HCT116 (cell line): ENCODE measurements at regions not wholly inside any gene's neighbourhood (a gene's known extent, or its start where the extent isn't known, plus 50 kb on each side); places are given as distances from the start of the nearest gene placed in this dataset.

Experiments
- ATAC-seq: fragments of 200-7000 bp; cut with Tn5 transposase; 2 replicates; pipeline ENCODE4 v1.9.1; 2020; ENCODE audit warnings: mild to moderate bottlenecking, moderate library complexity
- BruUV-seq: library from RNA; stranded (reverse); fragments of 400-500 nt; replicated peaks from 2 replicates; lab custom pipeline; 2021; lab: Mats Ljungman, UMichigan
- CTCF ChIA-PET: fragments of 300-600 bp; sonication (Branson Sonifier 250); formaldehyde crosslinking; loops from one replicate; lab custom pipeline; 2021; ENCODE audit warnings: antibody characterized with exemption; lab: Charles Lee
- POLR2A ChIA-PET: fragments of 300-600, 350-600 bp; sonication (Branson Sonifier 250); formaldehyde crosslinking; loops from one replicate; lab custom pipeline; 2021; ENCODE audit warnings: antibody characterized with exemption; lab: Charles Lee
- RAD21 ChIA-PET, 2 experiments: fragments of 300-600 bp; sonication (Branson Sonifier 250); formaldehyde crosslinking; loops; one replicate each; lab custom pipeline; 2023; ENCODE audit warnings: low total read pairs in 2 of 2; ENCODE audit not compliant: uncharacterized antibody in 2 of 2, unreplicated experiment in 2 of 2, low non-redundant PET in 1 of 2; lab: Charles Lee
- DNase-seq: peaks from one replicate; pipeline ENCODE4 v3.0.0-alpha.2; 2010; ENCODE audit warnings: low read depth, low spot score
- H2AFZ ChIP-seq: fragments of 200-600 bp; shearing (Covaris generic), sonication (generic); 2 replicates; pipeline ENCODE4 v1.6.1; 2017; ENCODE audit warnings: low read depth, mixed run types, mixed read lengths, antibody characterized with exemption, low read length; ENCODE audit not compliant: poor library complexity, severe bottlenecking
- H3K27ac ChIP-seq: 2 replicates; pipeline ENCODE4 v1.5.1; 2012; ENCODE audit warnings: low read depth, low read length
- H3K27me3 ChIP-seq: fragments of 200-600 bp; sonication (generic); 2 replicates; pipeline ENCODE4 v1.6.1; 2016; ENCODE audit warnings: mixed run types, low read length, mixed read lengths; ENCODE audit not compliant: insufficient read depth
- H3K36me3 ChIP-seq, 2 experiments: fragments of 200-500 bp in 1 of 2; fragments of 200-600 bp in 1 of 2; sonication (Bioruptor generic) in 1 of 2; sonication (generic) in 1 of 2; 2 replicates each; pipeline versions ENCODE4 v1.5.1 to v1.6.1; 2014 to 2016; ENCODE audit warnings: low read length in 2 of 2, inconsistent platforms in 1 of 2, mixed read lengths in 1 of 2, mixed run types in 1 of 2; ENCODE audit not compliant: insufficient read depth in 2 of 2, control insufficient read depth in 1 of 2
- H3K4me1 ChIP-seq, 2 experiments: fragments of 200-600 bp in 1 of 2; sonication (generic) in 1 of 2; 2 replicates each; pipeline versions ENCODE4 v1.5.1 to v1.6.1; 2012 to 2017; ENCODE audit warnings: low read length in 2 of 2, inconsistent platforms in 1 of 2, mild to moderate bottlenecking in 1 of 2, mixed read lengths in 1 of 2, mixed run types in 1 of 2, moderate library complexity in 1 of 2; ENCODE audit not compliant: insufficient read depth in 2 of 2, control insufficient read depth in 1 of 2
- H3K4me2 ChIP-seq: fragments of 200-600 bp; sonication (generic); 2 replicates; pipeline ENCODE4 v1.6.1; 2017; ENCODE audit warnings: mixed run types, low read length, mixed read lengths
- H3K4me3 ChIP-seq, 2 experiments: fragments of 200-600 bp in 1 of 2; sonication (generic) in 1 of 2; replicated peaks in 1 of 2; 2 replicates each; pipeline ENCODE4 v1.5.1; 2011 to 2016; ENCODE audit warnings: low read length in 2 of 2, control low read depth in 1 of 2, low read depth in 1 of 2, mild to moderate bottlenecking in 1 of 2, mixed read lengths in 1 of 2, mixed run types in 1 of 2
- H3K79me2 ChIP-seq: fragments of 200-600 bp; sonication (generic); 2 replicates; pipeline ENCODE4 v1.6.1; 2017; ENCODE audit warnings: mild to moderate bottlenecking, mixed run types, low read length, moderate library complexity, mixed read lengths; ENCODE audit not compliant: insufficient read depth
- H3K9ac ChIP-seq: fragments of 200-600 bp; sonication (generic); 2 replicates; pipeline ENCODE4 v1.6.1; 2016; ENCODE audit warnings: low read length, mixed read lengths
- H3K9me2 ChIP-seq: fragments of 200-600 bp; sonication (generic), shearing (Covaris generic); 2 replicates; pipeline ENCODE4 v1.6.1; 2017; ENCODE audit warnings: mixed run types, mild to moderate bottlenecking, moderate library complexity; ENCODE audit not compliant: insufficient read depth
- H3K9me3 ChIP-seq, 2 experiments: fragments of 200-500 bp in 1 of 2; fragments of 200-600 bp in 1 of 2; sonication (Bioruptor generic) in 1 of 2; sonication (generic) in 1 of 2; 2 replicates each; pipeline ENCODE4 v1.6.1; 2014 to 2017; ENCODE audit warnings: low read length in 2 of 2, mixed read lengths in 2 of 2, inconsistent platforms in 1 of 2, low read depth in 1 of 2, mild to moderate bottlenecking in 1 of 2, mixed run types in 1 of 2, moderate library complexity in 1 of 2; ENCODE audit not compliant: control insufficient read depth in 1 of 2, insufficient read depth in 1 of 2
- H4K20me1 ChIP-seq: fragments of 200-600 bp; sonication (generic), shearing (Covaris generic); 2 replicates; pipeline ENCODE4 v1.6.1; 2017; ENCODE audit warnings: mixed run types, mild to moderate bottlenecking, moderate library complexity; ENCODE audit not compliant: insufficient read depth
- ATF3 ChIP-seq: IDR thresholded peaks from 2 replicates; pipeline ENCODE4 v1.6.1; 2012
- CBX3 ChIP-seq: IDR thresholded peaks from 2 replicates; pipeline ENCODE4 v1.6.1; 2012; ENCODE audit warnings: low read depth
- CTCF ChIP-seq, 3 experiments: fragments of 200-600 bp in 1 of 3; sonication (generic) in 1 of 3; IDR thresholded peaks in 2 of 3; conservative IDR thresholded peaks in 1 of 3; 2 replicates each; pipeline ENCODE4 v1.5.1; 2012 to 2017; ENCODE audit warnings: low read depth in 2 of 3, low read length in 2 of 3, antibody characterized with exemption in 1 of 3, borderline replicate concordance in 1 of 3, control low read depth in 1 of 3, mild to moderate bottlenecking in 1 of 3, mixed read lengths in 1 of 3, mixed run types in 1 of 3, moderate library complexity in 1 of 3; ENCODE audit not compliant: insufficient read depth in 1 of 3
- EGR1 ChIP-seq: IDR thresholded peaks from 2 replicates; pipeline ENCODE4 v1.6.1; 2012; ENCODE audit warnings: low read depth
- EZH2 ChIP-seq: fragments of 200-600 bp; sonication (generic); IDR thresholded peaks from 2 replicates; pipeline ENCODE4 v1.6.1; 2017; ENCODE audit warnings: antibody characterized with exemption, mixed run types
- EZH2phosphoT487 ChIP-seq: fragments of 200-600 bp; IDR thresholded peaks from 2 replicates; pipeline ENCODE4 v1.6.1; 2018; ENCODE audit warnings: antibody characterized with exemption, borderline replicate concordance
- FOSL1 ChIP-seq: IDR thresholded peaks from 2 replicates; pipeline ENCODE4 v1.6.1; 2012; ENCODE audit warnings: low read depth
- JUND ChIP-seq: IDR thresholded peaks from 2 replicates; pipeline ENCODE4 v1.6.1; 2012
- POLR2AphosphoS5 ChIP-seq: IDR thresholded peaks from 2 replicates; pipeline ENCODE4 v1.6.1; 2011; ENCODE audit warnings: mild to moderate bottlenecking, low read depth, low read length, moderate library complexity
- RAD21 ChIP-seq: IDR thresholded peaks from 2 replicates; pipeline ENCODE4 v1.6.1; 2012; ENCODE audit warnings: low read depth, mild to moderate bottlenecking
- REST ChIP-seq: IDR thresholded peaks from 2 replicates; pipeline ENCODE4 v1.6.1; 2012; ENCODE audit warnings: low read depth
- SIN3A ChIP-seq: IDR thresholded peaks from 2 replicates; pipeline ENCODE4 v1.6.1; 2012; ENCODE audit warnings: low read depth
- SP1 ChIP-seq: IDR thresholded peaks from 2 replicates; pipeline ENCODE4 v1.6.1; 2012; ENCODE audit warnings: low read depth
- SRF ChIP-seq: IDR thresholded peaks from 2 replicates; pipeline ENCODE4 v1.6.1; 2012; ENCODE audit warnings: low read depth
- TCF7L2 ChIP-seq: IDR thresholded peaks from 2 replicates; pipeline ENCODE4 v1.7.0; 2011; ENCODE audit warnings: borderline replicate concordance, inconsistent platforms; ENCODE audit not compliant: insufficient read depth, insufficient read length; ENCODE audit errors: extremely low read depth
- YY1 ChIP-seq: IDR thresholded peaks from 2 replicates; pipeline ENCODE4 v1.6.1; 2011; ENCODE audit warnings: low read length, low read depth, moderate library complexity, mild to moderate bottlenecking; ENCODE audit not compliant: insufficient replicate concordance; ENCODE audit errors: extremely low read depth
- ZBTB33 ChIP-seq: IDR thresholded peaks from 2 replicates; pipeline ENCODE4 v1.6.1; 2011; ENCODE audit warnings: mild to moderate bottlenecking, low read length, moderate library complexity; ENCODE audit not compliant: insufficient replicate concordance; ENCODE audit errors: extremely low read depth
- ZNF274 ChIP-seq: fragments of 200-500 bp; sonication (Bioruptor generic); IDR thresholded peaks from 2 replicates; pipeline ENCODE4 v1.6.1; 2014; ENCODE audit warnings: mild to moderate bottlenecking, low read depth, low read length, inconsistent platforms
- intact Hi-C: fragments of 100-400 bp; cut with micrococcal nuclease; formaldehyde crosslinking; loops from 2 replicates; pipeline ENCODE4 v1.10.0; 2022

- RAD21 ChIA-PET, result no interaction called here
- no peaks in the 10 kb centered on the region for H3K36me3 ChIP-seq
- no peaks in the 10 kb centered on the region for H3K9me2 ChIP-seq
- CTCF ChIA-PET, result no interaction called here
- H3K9ac ChIP-seq, result no peak overlapping the region
- POLR2A ChIA-PET, result no interaction called here
- ATAC-seq (no peak), DNase-seq (no peak)
- TF ChIP-seq TCF7L2, result no peak
- TF ChIP-seq SP1, result no peak
- no peak for TF ChIP-seq FOSL1
- no peak for TF ChIP-seq EZH2
- no peak for TF ChIP-seq ATF3
- no peak for TF ChIP-seq SRF
- no peak for TF ChIP-seq EZH2phosphoT487
- no peak for TF ChIP-seq POLR2AphosphoS5
- no peak for TF ChIP-seq ZNF274
- TF ChIP-seq ZBTB33, result no peak
- no peak for TF ChIP-seq CTCF (IDR thresholded peaks at IDR 0.05 in 2 of 3, conservative IDR thresholded peaks at IDR 0.05 in 1 of 3; ENCODE audit: borderline replicate concordance in 1 of 3, insufficient read depth in 1 of 3, low read depth in 2 of 3, low read length in 2 of 3)
- no peak for TF ChIP-seq SIN3A
- TF ChIP-seq CBX3, result no peak
- no peak for TF ChIP-seq RAD21
- no peak for TF ChIP-seq JUND
- TF ChIP-seq EGR1, result no peak
- TF ChIP-seq YY1, result no peak
- no peak for TF ChIP-seq REST
- TF ChIP-seq, all 23 proteins: peak for 0
- Histone ChIP-seq H3K4me3 (no peak overlapping the region), H3K9me3 (no peaks in the 10 kb centered on the region; a peak in 1 of 4 replicates), H3K27me3 (no peaks in the 10 kb centered on the region), H3K4me1 (no peaks in the 10 kb centered on the region), H2AFZ (no peak overlapping the region), H4K20me1 (no peaks in the 10 kb centered on the region), H3K27ac (no peak overlapping the region), H3K4me2 (no peak overlapping the region), H3K79me2 (no peaks in the 10 kb centered on the region)
- intact Hi-C loops, result no loop called here
- no TSS peak for BruUV-seq
These were observed 144.5 kb upstream of the FNDC3A start for GRCh38 chr13:48831248-48831647.
